ENCODE measurements at regions not wholly inside any gene's neighbourhood (a gene's known extent, or its start where the extent isn't known, plus 50 kb on each side); places are given as distances from the start of the nearest gene placed in this dataset.

GRCh38 chrX:115364670-115365069 is 75.2 kb downstream of the LUZP4 start:
- DNase-seq: no peak
- TF ChIP-seq, protein P1, sequence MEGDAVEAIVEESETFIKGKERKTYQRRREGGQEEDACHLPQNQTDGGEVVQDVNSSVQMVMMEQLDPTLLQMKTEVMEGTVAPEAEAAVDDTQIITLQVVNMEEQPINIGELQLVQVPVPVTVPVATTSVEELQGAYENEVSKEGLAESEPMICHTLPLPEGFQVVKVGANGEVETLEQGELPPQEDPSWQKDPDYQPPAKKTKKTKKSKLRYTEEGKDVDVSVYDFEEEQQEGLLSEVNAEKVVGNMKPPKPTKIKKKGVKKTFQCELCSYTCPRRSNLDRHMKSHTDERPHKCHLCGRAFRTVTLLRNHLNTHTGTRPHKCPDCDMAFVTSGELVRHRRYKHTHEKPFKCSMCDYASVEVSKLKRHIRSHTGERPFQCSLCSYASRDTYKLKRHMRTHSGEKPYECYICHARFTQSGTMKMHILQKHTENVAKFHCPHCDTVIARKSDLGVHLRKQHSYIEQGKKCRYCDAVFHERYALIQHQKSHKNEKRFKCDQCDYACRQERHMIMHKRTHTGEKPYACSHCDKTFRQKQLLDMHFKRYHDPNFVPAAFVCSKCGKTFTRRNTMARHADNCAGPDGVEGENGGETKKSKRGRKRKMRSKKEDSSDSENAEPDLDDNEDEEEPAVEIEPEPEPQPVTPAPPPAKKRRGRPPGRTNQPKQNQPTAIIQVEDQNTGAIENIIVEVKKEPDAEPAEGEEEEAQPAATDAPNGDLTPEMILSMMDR (IDR thresholded peaks at IDR 0.05; ENCODE audit: low read depth, low read length, missing control alignments): no peak
- in situ Hi-C loops (cut with HindIII; ENCODE audit: low pct_ligation_motif_present, low sequenced_read_pairs): no loop called here
- no peaks in the 10 kb centered on the region for H3K27me3 ChIP-seq (replicated peaks)
- H3K27ac ChIP-seq: no peak overlapping the region
- no peaks in the 10 kb centered on the region for H3K36me3 ChIP-seq (replicated peaks)
- H3K4me3 ChIP-seq (ENCODE audit: low read depth, low read length): no peak overlapping the region

DNA sequence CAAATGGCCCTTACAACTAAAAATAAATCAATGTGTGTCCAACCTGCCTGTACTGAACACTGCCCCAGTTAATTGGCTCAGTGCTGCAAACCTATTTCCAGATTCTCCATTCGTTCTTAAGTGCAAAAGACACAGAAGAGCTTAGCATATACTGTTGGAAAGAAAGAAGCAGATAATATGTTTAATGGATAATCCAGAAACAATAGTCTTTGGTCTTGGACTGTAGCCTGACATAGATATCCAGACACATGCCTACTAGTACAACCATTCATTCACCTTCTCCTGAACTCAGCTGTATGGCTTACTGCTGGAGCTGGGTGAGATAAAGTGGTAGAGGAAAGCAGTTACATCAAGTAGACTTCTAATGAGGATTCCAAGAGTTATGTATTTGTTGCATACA is 77.0 kb downstream of the LUZP4 start:
- Histone ChIP-seq H3K27ac (no peak overlapping the region), H3K27me3 (replicated peaks) (no peaks in the 10 kb centered on the region), H3K4me3 (ENCODE audit: low read depth, low read length) (no peak overlapping the region), H3K36me3 (replicated peaks) (no peaks in the 10 kb centered on the region)
- in situ Hi-C loops (cut with HindIII; ENCODE audit: low pct_ligation_motif_present, low sequenced_read_pairs): no loop called here
- DNase-seq: no peak
- TF ChIP-seq, protein P1 (IDR thresholded peaks at IDR 0.05; ENCODE audit: low read depth, low read length, missing control alignments): no peak

- no peak overlapping the region for H3K4me3 ChIP-seq (ENCODE audit: low read depth, low read length)
- TF ChIP-seq, protein P1 (IDR thresholded peaks at IDR 0.05; ENCODE audit: low read depth, low read length, missing control alignments): no peak
- DNase-seq: peak; percentile 16
- H3K27me3 ChIP-seq (replicated peaks): no peaks in the 10 kb centered on the region
- in situ Hi-C loops (cut with HindIII; ENCODE audit: low pct_ligation_motif_present, low sequenced_read_pairs): no loop called here
- H3K36me3 ChIP-seq (replicated peaks): no peaks in the 10 kb centered on the region
- H3K27ac ChIP-seq: peak overlapping the region; percentile 55
Observed at GRCh38 chrX:115367455-115367854, 77.9 kb downstream of the LUZP4 start.

DNA sequence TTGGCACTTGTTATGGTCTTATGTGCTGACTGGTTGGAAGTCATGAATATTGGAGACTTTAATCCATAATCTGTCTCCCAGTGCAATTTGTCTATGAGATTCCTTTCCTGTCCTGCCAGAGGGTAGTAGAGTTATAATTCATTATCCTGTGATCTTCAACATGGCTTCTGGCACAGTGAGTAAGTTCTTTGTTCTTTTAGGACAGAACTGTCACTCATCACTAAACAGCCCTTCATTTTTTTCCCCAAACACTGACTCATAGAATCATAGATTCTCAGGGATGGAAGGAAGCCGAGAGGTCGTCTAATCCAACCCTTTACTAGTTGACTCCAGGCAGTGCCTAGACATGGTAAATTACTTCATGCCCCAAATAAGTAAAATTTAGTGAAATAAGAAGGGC is 78.4 kb downstream of the LUZP4 start:
- peak; percentile 20 for DNase-seq
- H3K27me3 ChIP-seq (replicated peaks): no peaks in the 10 kb centered on the region
- TF ChIP-seq, protein P1 (IDR thresholded peaks at IDR 0.05; ENCODE audit: low read depth, low read length, missing control alignments): no peak
- H3K36me3 ChIP-seq (replicated peaks): no peaks in the 10 kb centered on the region
- no peak overlapping the region for H3K4me3 ChIP-seq (ENCODE audit: low read depth, low read length)
- in situ Hi-C loops (cut with HindIII; ENCODE audit: low pct_ligation_motif_present, low sequenced_read_pairs): no loop called here
- peak overlapping the region; percentile 55 for H3K27ac ChIP-seq

- TF ChIP-seq, protein P1 (IDR thresholded peaks at IDR 0.05; ENCODE audit: low read depth, low read length, missing control alignments): no peak
- Histone ChIP-seq H3K4me3 (ENCODE audit: low read depth, low read length) (no peak overlapping the region), H3K36me3 (replicated peaks) (no peaks in the 10 kb centered on the region), H3K27ac (no peak overlapping the region), H3K27me3 (replicated peaks) (no peaks in the 10 kb centered on the region)
- in situ Hi-C loops (cut with HindIII; ENCODE audit: low pct_ligation_motif_present, low sequenced_read_pairs): no loop called here
- no peak for DNase-seq
Observed at GRCh38 chrX:115368876-115369275, 79.4 kb downstream of the LUZP4 start.

GRCh38 chrX:115372152-115372551 is 82.6 kb downstream of the LUZP4 start:
- in situ Hi-C loops (cut with HindIII; ENCODE audit: low pct_ligation_motif_present, low sequenced_read_pairs): no loop called here
- TF ChIP-seq, protein P1 (IDR thresholded peaks at IDR 0.05; ENCODE audit: low read depth, low read length, missing control alignments): no peak
- no peak overlapping the region for H3K4me3 ChIP-seq (ENCODE audit: low read depth, low read length)
- peak overlapping the region; percentile 53 for H3K27ac ChIP-seq
- H3K27me3 ChIP-seq (replicated peaks): no peaks in the 10 kb centered on the region
- no peaks in the 10 kb centered on the region for H3K36me3 ChIP-seq (replicated peaks)
- DNase-seq: peak; percentile 57

Data from brain microvascular endothelial cell (primary cell).